HL-60 (cell line): ENCODE measurements at regions not wholly inside any gene's neighbourhood (a gene's known extent, or its start where the extent isn't known, plus 50 kb on each side); places are given as distances from the start of the nearest gene placed in this dataset.
"Not testable (repeated sequence)": the region's sequence is repeated elsewhere in the genome, so short reads cannot be mapped to it uniquely, and the experiment has no call there.

Experiments used
- CTCF ChIP-seq: IDR thresholded peaks from one replicate; pipeline ENCODE4 v1.5.1; 2011; ENCODE audit warnings: low read length, control low read depth, inconsistent platforms; ENCODE audit not compliant: insufficient read depth
- GABPA ChIP-seq: IDR thresholded peaks from 2 replicates; pipeline ENCODE4 v1.6.1; 2012; ENCODE audit warnings: low read depth
- POLR2AphosphoS5 ChIP-seq: IDR thresholded peaks from 2 replicates; pipeline ENCODE4 v1.6.1; 2012; ENCODE audit warnings: low read depth
- REST ChIP-seq: IDR thresholded peaks from 2 replicates; pipeline ENCODE4 v1.6.1; 2012; ENCODE audit warnings: low read depth; ENCODE audit not compliant: insufficient replicate concordance

GRCh38 chr7:88554847-88555246 lies 204.7 kb upstream of the ZNF804B start:
- TF ChIP-seq CTCF, POLR2AphosphoS5, REST, GABPA: not testable (repeated sequence)
